ENCODE measurements at regions not wholly inside any gene's neighbourhood (a gene's known extent, or its start where the extent isn't known, plus 50 kb on each side); places are given as distances from the start of the nearest gene placed in this dataset.

- H3K27ac ChIP-seq = no peak overlapping the region
- no peak for TF ChIP-seq CTCF (conservative IDR thresholded peaks at IDR 0.05)
These were observed 203.6 kb downstream of the WNT5A start for GRCh38 chr3:55283441-55283925.

GRCh38 chr3:55282994-55283393 is 204.1 kb downstream of the WNT5A start:
- TF ChIP-seq CTCF (conservative IDR thresholded peaks at IDR 0.05) = no peak
- H3K27ac ChIP-seq = no peak overlapping the region

GRCh38 chr3:55272031-55272645 is 215.0 kb downstream of the WNT5A start:
- no peak for TF ChIP-seq CTCF (conservative IDR thresholded peaks at IDR 0.05)
- H3K27ac ChIP-seq = 0 out of 2 replicates have a peak overlapping the region, but pooled peaks have one; percentile 6

- no peak for TF ChIP-seq CTCF (conservative IDR thresholded peaks at IDR 0.05)
- H3K27ac ChIP-seq = 0 out of 2 replicates have a peak overlapping the region, but pooled peaks have one; percentile 6
These were observed 215.6 kb downstream of the WNT5A start for GRCh38 chr3:55271549-55271948.

- TF ChIP-seq CTCF (conservative IDR thresholded peaks at IDR 0.05) = no peak
- no peak overlapping the region for H3K27ac ChIP-seq
These were observed 216.1 kb downstream of the WNT5A start for GRCh38 chr3:55270976-55271375.

GRCh38 chr3:55269636-55270035 is 217.5 kb downstream of the WNT5A start:
- no peak overlapping the region for H3K27ac ChIP-seq
- TF ChIP-seq CTCF (conservative IDR thresholded peaks at IDR 0.05) = no peak

- H3K27ac ChIP-seq = no peak overlapping the region
- no peak for TF ChIP-seq CTCF (conservative IDR thresholded peaks at IDR 0.05)
These were observed 218.0 kb downstream of the WNT5A start for GRCh38 chr3:55269096-55269495.
